K562 (cell line): ENCODE measurements at regions not wholly inside any gene's neighbourhood (a gene's known extent, or its start where the extent isn't known, plus 50 kb on each side); places are given as distances from the start of the nearest gene placed in this dataset.

Experiments
- ATAC-seq: fragments of 200-7000 bp; cut with Tn5 transposase; 3 replicates; pipeline ENCODE4 v1.9.1; 2020; ENCODE audit warnings: moderate library complexity
- BruUV-seq: library from RNA; stranded (reverse); fragments of 400-500 nt; replicated peaks from 2 replicates; lab custom pipeline; 2021; lab: Mats Ljungman, UMichigan
- CTCF ChIA-PET: fragments of 300-600 bp; formaldehyde crosslinking; extraction: SDS; loops from one replicate; lab custom pipeline; 2021; ENCODE audit warnings: low intra/inter-chr PET ratio; lab: Yijun Ruan, JAX
- POLR2A ChIA-PET: fragments of 300-600, 350-650 bp; sonication (Branson Sonifier 250); formaldehyde crosslinking; extraction: SDS; loops from one replicate; lab custom pipeline; 2021; ENCODE audit warnings: antibody characterized with exemption, inconsistent platforms; lab: Yijun Ruan, JAX
- DNase-seq, 4 experiments: peaks; one replicate each; pipeline versions ENCODE4 v3.0.0 to v3.0.0-alpha.2; 2011 to 2018; ENCODE audit warnings: low spot score in 3 of 4, mixed read lengths in 3 of 4; ENCODE audit errors: extremely low read depth in 1 of 4
- FAIRE-seq: peaks from 2 replicates; lab custom pipeline; 2011; peaks lifted over from hg19 to GRCh38; lab: Jason Lieb, UNC
- H2AFZ ChIP-seq: 2 replicates; pipeline ENCODE4 v1.6.0; 2011; ENCODE audit warnings: low read depth, low read length, control low read depth, inconsistent platforms
- H3K27ac ChIP-seq: fragments of 200-600 bp; 3 replicates; pipeline ENCODE4 v1.8.0; 2011; ENCODE audit warnings: low read depth, mild to moderate bottlenecking, control low read depth, inconsistent platforms, low read length, moderate library complexity, mixed read lengths; ENCODE audit errors: extremely low read depth
- H3K27me3 ChIP-seq, 2 experiments: fragments of 300-600 bp in 1 of 2; 2 replicates in 1 of 2; 3 replicates in 1 of 2; pipeline versions ENCODE4 v1.6.0 to v1.8.0; 2011; ENCODE audit warnings: inconsistent platforms in 2 of 2, low read length in 2 of 2, mild to moderate bottlenecking in 1 of 2, mixed read lengths in 1 of 2, moderate library complexity in 1 of 2; ENCODE audit not compliant: control insufficient read depth in 2 of 2, insufficient read depth in 2 of 2
- H3K36me3 ChIP-seq: fragments of 300-600 bp; 3 replicates; pipeline ENCODE4 v1.8.0; 2011; ENCODE audit warnings: mild to moderate bottlenecking, low read length, inconsistent platforms; ENCODE audit not compliant: control insufficient read depth, insufficient read depth
- H3K4me1 ChIP-seq, 2 experiments: fragments of 200-600 bp in 1 of 2; replicated peaks in 1 of 2; 2 replicates in 1 of 2; 3 replicates in 1 of 2; pipeline versions ENCODE4 v1.5.1 to v1.8.0; 2011; ENCODE audit warnings: inconsistent platforms in 2 of 2, low read length in 2 of 2, mild to moderate bottlenecking in 1 of 2, mixed read lengths in 1 of 2, moderate library complexity in 1 of 2; ENCODE audit not compliant: control insufficient read depth in 2 of 2, insufficient read depth in 2 of 2
- H3K4me2 ChIP-seq: 2 replicates; pipeline ENCODE4 v1.6.1; 2011; ENCODE audit warnings: low read length, control low read depth, inconsistent platforms, mixed read lengths; ENCODE audit not compliant: insufficient read depth
- H3K4me3 ChIP-seq: fragments of 200-600 bp; sonication (generic), shearing (Covaris generic); 2 replicates; pipeline ENCODE4 v1.5.1; 2016; ENCODE audit warnings: control low read depth, inconsistent platforms
- H3K79me2 ChIP-seq: fragments of 200-600 bp; 3 replicates; pipeline ENCODE4 v1.8.0; 2011; ENCODE audit warnings: low read length, inconsistent platforms; ENCODE audit not compliant: control insufficient read depth, insufficient read depth
- H3K9ac ChIP-seq, 2 experiments: 2 replicates each; pipeline versions ENCODE4 v1.6.0 to v1.6.1; 2011; ENCODE audit warnings: low read depth in 2 of 2, low read length in 2 of 2, control low read depth in 1 of 2, inconsistent platforms in 1 of 2, mild to moderate bottlenecking in 1 of 2, mixed read lengths in 1 of 2; ENCODE audit not compliant: insufficient read depth in 1 of 2
- H3K9me1 ChIP-seq: one replicate; pipeline ENCODE4 v1.6.0; 2011; ENCODE audit warnings: inconsistent platforms, mild to moderate bottlenecking, low read length, moderate library complexity; ENCODE audit not compliant: control insufficient read depth, insufficient read depth
- H3K9me3 ChIP-seq: replicated peaks from 2 replicates; pipeline ENCODE4 v1.5.1; 2011; ENCODE audit warnings: low read depth, low read length, inconsistent platforms; ENCODE audit not compliant: control insufficient read depth, insufficient read depth
- H4K20me1 ChIP-seq: replicated peaks from 2 replicates; pipeline ENCODE4 v1.6.1; 2011; ENCODE audit warnings: low read length, inconsistent platforms, mixed read lengths; ENCODE audit not compliant: control insufficient read depth, insufficient read depth
- CGGBP1 ChIP-seq: fragments of 250-450 bp; sonication (Bioruptor Pico); IDR thresholded peaks from 2 replicates; pipeline ENCODE4 v1.9.0; 2021; ENCODE audit warnings: mild to moderate bottlenecking
- DLX4 ChIP-seq: fragments of 250-450 bp; sonication (Bioruptor Pico); IDR thresholded peaks from 2 replicates; pipeline ENCODE4 v1.6.1; 2021; ENCODE audit warnings: mild to moderate bottlenecking
- FOXP4 ChIP-seq: sonication (generic); formaldehyde crosslinking; IDR thresholded peaks from 2 replicates; pipeline ENCODE4 v1.8.0; 2022; ENCODE audit warnings: mild to moderate bottlenecking, missing genetic modification reagents, borderline replicate concordance
- ZNF282 ChIP-seq: sonication (generic); formaldehyde crosslinking; IDR thresholded peaks from 2 replicates; pipeline ENCODE4 v1.8.1; 2023; ENCODE audit warnings: missing genetic modification reagents
- WGBS: fragments of 100-300 bp; shearing (Covaris generic); methylation state at CpG from one replicate; pipeline ENCODE4 v1.1.6; 2016; ENCODE audit warnings: low coverage, mixed read lengths; ENCODE audit not compliant: insufficient coverage; ENCODE audit errors: missing lambda C conversion rate; 5-methylcytosine and 5-hydroxymethylcytosine counted together
- in situ Hi-C: fragments of 300-500 bp; cut with MboI; formaldehyde crosslinking; loops from 4 replicates; pipeline ENCODE4 v1.15.0; 2018; ENCODE audit warnings: inconsistent platforms, mixed read lengths
- intact Hi-C: fragments of 100-400 bp; cut with micrococcal nuclease; formaldehyde crosslinking; loops from 2 replicates; pipeline ENCODE4 v1.14.2; 2022
- TF ChIP-seq, protein P1 (sequence below): sonication (generic); formaldehyde crosslinking; IDR thresholded peaks from 2 replicates; pipeline ENCODE4 v1.8.1; 2023; ENCODE audit warnings: missing genetic modification reagents, mild to moderate bottlenecking, borderline replicate concordance

GRCh38 chr4:18670034-18670433 lies 648.5 kb upstream of the LCORL start:
- Histone ChIP-seq H3K27me3 (no peaks in the 10 kb centered on the region), H3K4me2 (no peak overlapping the region), H3K79me2 (no peaks in the 10 kb centered on the region), H3K36me3 (no peaks in the 10 kb centered on the region), H3K27ac (no peak overlapping the region), H3K4me1 (no peaks in the 10 kb centered on the region), H3K9me1 (no peaks in the 10 kb centered on the region), H2AFZ (no peak overlapping the region), H4K20me1 (no peaks in the 10 kb centered on the region), H3K9ac (no peak overlapping the region), H3K9me3 (no peaks in the 10 kb centered on the region), H3K4me3 (no peak overlapping the region)
- no peak for ATAC-seq
- ChIA-PET CTCF (no interaction called here), POLR2A (no interaction called here)
- DNase-seq, result no peak
- no peak for TF ChIP-seq CGGBP1 (CRISPR knock-in tag)
- TF ChIP-seq, protein P1, sequence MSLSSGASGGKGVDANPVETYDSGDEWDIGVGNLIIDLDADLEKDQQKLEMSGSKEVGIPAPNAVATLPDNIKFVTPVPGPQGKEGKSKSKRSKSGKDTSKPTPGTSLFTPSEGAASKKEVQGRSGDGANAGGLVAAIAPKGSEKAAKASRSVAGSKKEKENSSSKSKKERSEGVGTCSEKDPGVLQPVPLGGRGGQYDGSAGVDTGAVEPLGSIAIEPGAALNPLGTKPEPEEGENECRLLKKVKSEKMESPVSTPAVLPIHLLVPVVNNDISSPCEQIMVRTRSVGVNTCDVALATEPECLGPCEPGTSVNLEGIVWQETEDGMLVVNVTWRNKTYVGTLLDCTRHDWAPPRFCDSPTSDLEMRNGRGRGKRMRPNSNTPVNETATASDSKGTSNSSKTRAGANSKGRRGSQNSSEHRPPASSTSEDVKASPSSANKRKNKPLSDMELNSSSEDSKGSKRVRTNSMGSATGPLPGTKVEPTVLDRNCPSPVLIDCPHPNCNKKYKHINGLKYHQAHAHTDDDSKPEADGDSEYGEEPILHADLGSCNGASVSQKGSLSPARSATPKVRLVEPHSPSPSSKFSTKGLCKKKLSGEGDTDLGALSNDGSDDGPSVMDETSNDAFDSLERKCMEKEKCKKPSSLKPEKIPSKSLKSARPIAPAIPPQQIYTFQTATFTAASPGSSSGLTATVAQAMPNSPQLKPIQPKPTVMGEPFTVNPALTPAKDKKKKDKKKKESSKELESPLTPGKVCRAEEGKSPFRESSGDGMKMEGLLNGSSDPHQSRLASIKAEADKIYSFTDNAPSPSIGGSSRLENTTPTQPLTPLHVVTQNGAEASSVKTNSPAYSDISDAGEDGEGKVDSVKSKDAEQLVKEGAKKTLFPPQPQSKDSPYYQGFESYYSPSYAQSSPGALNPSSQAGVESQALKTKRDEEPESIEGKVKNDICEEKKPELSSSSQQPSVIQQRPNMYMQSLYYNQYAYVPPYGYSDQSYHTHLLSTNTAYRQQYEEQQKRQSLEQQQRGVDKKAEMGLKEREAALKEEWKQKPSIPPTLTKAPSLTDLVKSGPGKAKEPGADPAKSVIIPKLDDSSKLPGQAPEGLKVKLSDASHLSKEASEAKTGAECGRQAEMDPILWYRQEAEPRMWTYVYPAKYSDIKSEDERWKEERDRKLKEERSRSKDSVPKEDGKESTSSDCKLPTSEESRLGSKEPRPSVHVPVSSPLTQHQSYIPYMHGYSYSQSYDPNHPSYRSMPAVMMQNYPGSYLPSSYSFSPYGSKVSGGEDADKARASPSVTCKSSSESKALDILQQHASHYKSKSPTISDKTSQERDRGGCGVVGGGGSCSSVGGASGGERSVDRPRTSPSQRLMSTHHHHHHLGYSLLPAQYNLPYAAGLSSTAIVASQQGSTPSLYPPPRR (CRISPR knock-in tag), result no peak
- no peak for TF ChIP-seq DLX4 (CRISPR knock-in tag)
- no peak for TF ChIP-seq ZNF282 (CRISPR knock-in tag)
- no peak for TF ChIP-seq FOXP4
- WGBS, result 0% methylated on average over 1 of the region's 1 CpG
- FAIRE-seq, result no peak
- in situ Hi-C loops (no loop called here), intact Hi-C loops (no loop called here)
- BruUV-seq, result no TSS peak
